Osteoblast (primary cell): ENCODE measurements at regions not wholly inside any gene's neighbourhood (a gene's known extent, or its start where the extent isn't known, plus 50 kb on each side); places are given as distances from the start of the nearest gene placed in this dataset.

Source experiments
- DNase-seq: peaks from one replicate; pipeline ENCODE4 v3.0.0; 2011; ENCODE audit warnings: low spot score, mixed read lengths; ENCODE audit not compliant: insufficient read length; ENCODE audit errors: missing footprints
- H2AFZ ChIP-seq: 2 replicates; pipeline ENCODE4 v1.6.0; 2011; ENCODE audit warnings: mild to moderate bottlenecking, low read length
- H3K27ac ChIP-seq: 2 replicates; pipeline ENCODE4 v1.5.1; 2011; ENCODE audit warnings: mild to moderate bottlenecking, low read depth, low read length, moderate library complexity
- H3K27me3 ChIP-seq: 2 replicates; pipeline ENCODE4 v1.6.0; 2012; ENCODE audit warnings: mild to moderate bottlenecking, control low read depth, inconsistent platforms, low read length, moderate library complexity; ENCODE audit not compliant: insufficient read depth
- H3K36me3 ChIP-seq: 2 replicates; pipeline ENCODE4 v1.5.1; 2011; ENCODE audit warnings: mild to moderate bottlenecking, low read length, control low read depth, moderate library complexity; ENCODE audit not compliant: insufficient read depth
- H3K4me1 ChIP-seq: 2 replicates; pipeline ENCODE4 v1.5.1; 2011; ENCODE audit warnings: mild to moderate bottlenecking, low read length, control low read depth, moderate library complexity; ENCODE audit not compliant: insufficient read depth
- H3K4me2 ChIP-seq: 2 replicates; pipeline ENCODE4 v1.6.0; 2011; ENCODE audit warnings: mild to moderate bottlenecking, low read length; ENCODE audit not compliant: insufficient read depth
- H3K4me3 ChIP-seq: fragments of 200-600 bp; sonication (generic); 3 replicates; pipeline ENCODE4 v1.5.1; 2012; ENCODE audit warnings: mild to moderate bottlenecking, low read length, inconsistent platforms; ENCODE audit not compliant: insufficient read depth
- H3K79me2 ChIP-seq: 2 replicates; pipeline ENCODE4 v1.6.0; 2012; ENCODE audit warnings: mild to moderate bottlenecking, low read length, control low read depth, inconsistent platforms; ENCODE audit not compliant: insufficient read depth
- H3K9me3 ChIP-seq: 2 replicates; pipeline ENCODE4 v1.5.1; 2011; ENCODE audit warnings: low read depth, low read length, control low read depth
- H4K20me1 ChIP-seq: 2 replicates; pipeline ENCODE4 v1.6.0; 2012; ENCODE audit warnings: mild to moderate bottlenecking, low read length, control low read depth; ENCODE audit not compliant: insufficient read depth
- CTCF ChIP-seq: IDR thresholded peaks from 2 replicates; pipeline ENCODE4 v1.5.1; 2011; ENCODE audit warnings: mild to moderate bottlenecking, low read depth, low read length, moderate library complexity; ENCODE audit errors: extremely low read depth

- Histone ChIP-seq H3K36me3 (no peaks in the 10 kb centered on the region), H3K79me2 (no peaks in the 10 kb centered on the region), H4K20me1 (no peaks in the 10 kb centered on the region), H3K4me2 (no peak overlapping the region), H3K9me3 (no peaks in the 10 kb centered on the region), H2AFZ (no peak overlapping the region), H3K27ac (no peak overlapping the region), H3K4me1 (no peaks in the 10 kb centered on the region), H3K27me3 (no peaks in the 10 kb centered on the region), H3K4me3 (no peak overlapping the region)
- no peak for DNase-seq
- TF ChIP-seq CTCF: no peak
Measured at GRCh38 chr9:82726424-82727276, 336.3 kb downstream of the RASEF start.

- no peaks in the 10 kb centered on the region for H3K27me3 ChIP-seq
- TF ChIP-seq CTCF: no peak
Measured at GRCh38 chr9:82729141-82729540, 333.8 kb downstream of the RASEF start.

GRCh38 chr9:82729991-82730589 lies 332.9 kb downstream of the RASEF start:
- H2AFZ ChIP-seq: no peak overlapping the region
- no peak overlapping the region for H3K27ac ChIP-seq
- H3K9me3 ChIP-seq: no peaks in the 10 kb centered on the region
- no peaks in the 10 kb centered on the region for H4K20me1 ChIP-seq
- DNase-seq: no peak
- no peaks in the 10 kb centered on the region for H3K79me2 ChIP-seq
- H3K36me3 ChIP-seq: no peaks in the 10 kb centered on the region
- no peaks in the 10 kb centered on the region for H3K4me1 ChIP-seq
- no peak overlapping the region for H3K4me3 ChIP-seq
- no peak overlapping the region for H3K4me2 ChIP-seq
- TF ChIP-seq CTCF: no peak
- no peaks in the 10 kb centered on the region for H3K27me3 ChIP-seq

More at GRCh38 chr9:82729141-82729540, 333.8 kb downstream of the RASEF start:
- no peak for DNase-seq
- Histone ChIP-seq H4K20me1 (no peaks in the 10 kb centered on the region), H3K36me3 (no peaks in the 10 kb centered on the region), H3K4me3 (no peak overlapping the region), H3K79me2 (no peaks in the 10 kb centered on the region), H3K4me1 (no peaks in the 10 kb centered on the region), H3K27ac (no peak overlapping the region), H2AFZ (no peak overlapping the region), H3K4me2 (no peak overlapping the region), H3K9me3 (no peaks in the 10 kb centered on the region)

GRCh38 chr9:82732928-82733327 lies 330.0 kb downstream of the RASEF start:
- no peak overlapping the region for H3K4me2 ChIP-seq
- no peak overlapping the region for H2AFZ ChIP-seq
- no peak for DNase-seq
- H3K79me2 ChIP-seq: no peaks in the 10 kb centered on the region
- H4K20me1 ChIP-seq: no peaks in the 10 kb centered on the region
- H3K9me3 ChIP-seq: no peaks in the 10 kb centered on the region
- no peaks in the 10 kb centered on the region for H3K4me1 ChIP-seq
- H3K27me3 ChIP-seq: no peaks in the 10 kb centered on the region
- no peaks in the 10 kb centered on the region for H3K36me3 ChIP-seq
- no peak for TF ChIP-seq CTCF
- no peak overlapping the region for H3K4me3 ChIP-seq
- H3K27ac ChIP-seq: no peak overlapping the region
